Choroid plexus epithelial cell (primary cell): ENCODE measurements at regions not wholly inside any gene's neighbourhood (a gene's known extent, or its start where the extent isn't known, plus 50 kb on each side); places are given as distances from the start of the nearest gene placed in this dataset.

Source experiments
- DNase-seq: peaks from one replicate; pipeline ENCODE4 v3.0.0-alpha.2; 2010; ENCODE audit warnings: low read depth
- H3K4me3 ChIP-seq: 2 replicates; pipeline ENCODE4 v1.5.1; 2011; ENCODE audit warnings: low read depth, mild to moderate bottlenecking, control low read depth, low read length, moderate library complexity
- CTCF ChIP-seq: conservative IDR thresholded peaks from 2 replicates; pipeline ENCODE4 v1.5.1; 2011; ENCODE audit warnings: low read depth, mild to moderate bottlenecking, control low read depth, inconsistent platforms, low read length, moderate library complexity

DNA sequence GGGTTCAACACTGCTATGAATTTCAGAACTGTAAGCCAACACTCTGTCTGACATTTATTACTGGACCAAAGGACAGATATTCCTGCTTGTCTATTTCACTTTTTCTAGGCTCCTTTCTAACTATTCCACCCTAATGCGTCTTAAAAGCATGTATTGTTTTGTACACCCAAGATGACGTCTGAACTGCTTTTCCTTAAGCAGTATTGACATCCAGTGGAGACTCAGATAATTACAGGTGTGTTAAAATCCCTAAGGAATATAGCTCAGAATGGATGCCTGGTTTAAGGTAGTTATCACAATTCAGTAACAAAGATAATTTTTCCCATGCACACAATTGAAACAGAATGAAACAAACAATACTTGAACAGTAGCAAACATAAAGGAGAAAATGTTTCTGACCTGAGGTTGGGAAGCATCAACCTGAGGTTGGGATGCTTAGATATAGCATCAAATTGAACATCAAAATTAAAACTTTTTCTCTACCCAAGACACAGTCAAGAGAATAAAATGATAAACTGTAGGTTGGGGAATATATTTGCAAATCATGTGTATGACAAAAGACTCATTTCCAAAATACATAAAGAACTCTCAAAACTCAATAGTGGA is 93.7 kb upstream of the PTPRR start:
- no peak overlapping the region for H3K4me3 ChIP-seq
- peak; percentile 68 for TF ChIP-seq CTCF
- peak; percentile 89 for DNase-seq

- DNase-seq, result peak; percentile 35
- no peak overlapping the region for H3K4me3 ChIP-seq
- TF ChIP-seq CTCF, result no peak
Observed at GRCh38 chr12:71011261-71011660, 90.7 kb upstream of the PTPRR start.

- H3K4me3 ChIP-seq, result no peak overlapping the region
- DNase-seq, result no peak
- no peak for TF ChIP-seq CTCF
Observed at GRCh38 chr12:71010143-71010479, 89.6 kb upstream of the PTPRR start.

- H3K4me3 ChIP-seq, result no peak overlapping the region
- no peak for DNase-seq
- TF ChIP-seq CTCF, result no peak
Observed at GRCh38 chr12:71009430-71010142, 89.0 kb upstream of the PTPRR start.

DNA sequence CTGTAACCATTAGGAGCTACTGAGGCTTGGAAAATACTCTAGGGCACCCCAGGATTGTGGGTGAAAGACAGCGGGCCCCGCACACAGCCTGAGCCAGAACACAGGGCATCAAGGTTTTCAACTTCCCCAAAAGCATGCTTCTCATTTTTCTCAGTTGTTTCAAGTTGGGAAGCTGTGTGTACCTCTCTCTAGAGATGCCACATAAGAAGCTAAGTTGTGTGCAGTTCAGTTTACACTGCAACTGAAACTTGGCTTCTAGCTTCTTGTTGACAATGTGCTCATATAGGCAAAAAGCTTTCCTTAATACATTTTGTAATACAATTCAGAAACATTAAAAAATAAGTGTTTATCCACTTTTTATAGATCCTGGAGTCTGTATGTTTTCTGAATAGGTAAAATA is 88.1 kb upstream of the PTPRR start:
- H3K4me3 ChIP-seq, result no peak overlapping the region
- DNase-seq, result no peak
- no peak for TF ChIP-seq CTCF

DNA sequence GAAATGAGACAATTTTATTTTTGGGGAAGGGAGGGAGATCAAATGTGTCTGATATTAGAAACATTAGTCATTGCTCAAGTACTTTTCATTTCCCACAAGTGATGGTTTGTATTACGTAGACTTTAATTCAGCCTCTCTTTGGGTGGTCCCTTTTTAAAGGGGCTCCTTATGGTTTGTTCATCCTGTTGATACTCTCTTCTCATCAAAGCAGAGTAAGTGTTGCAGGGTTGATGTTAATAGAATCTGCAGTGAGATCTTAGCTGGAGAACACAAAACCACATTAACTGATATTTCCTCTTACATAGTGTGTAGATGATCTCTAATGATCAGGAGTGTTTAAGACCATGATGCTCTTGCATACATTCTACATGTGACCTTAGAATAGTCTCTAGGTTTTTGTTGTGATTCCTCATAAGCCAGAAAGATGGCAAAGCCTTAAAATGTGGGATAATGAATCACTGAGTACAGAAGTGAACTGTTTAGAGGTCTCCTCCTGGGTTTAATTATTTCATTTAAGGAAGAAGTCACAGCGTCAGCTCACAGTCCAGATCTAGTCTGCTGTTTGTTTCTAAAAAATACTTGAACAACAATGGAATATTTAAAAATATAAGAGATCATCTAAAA is 87.4 kb upstream of the PTPRR start:
- no peak for TF ChIP-seq CTCF
- no peak for DNase-seq
- no peak overlapping the region for H3K4me3 ChIP-seq
